ENCODE measurements at regions not wholly inside any gene's neighbourhood (a gene's known extent, or its start where the extent isn't known, plus 50 kb on each side); places are given as distances from the start of the nearest gene placed in this dataset.

GRCh38 chr10:16231176-16231575 lies 205.6 kb upstream of the PTER start:
- TF ChIP-seq CTCF (IDR thresholded peaks at IDR 0.05) (no peak), ZFX (IDR thresholded peaks at IDR 0.05; ENCODE audit: borderline replicate concordance) (no peak)

Data from 22Rv1 (cell line).